ENCODE measurements at regions not wholly inside any gene's neighbourhood (a gene's known extent, or its start where the extent isn't known, plus 50 kb on each side); places are given as distances from the start of the nearest gene placed in this dataset.

GRCh38 chr7:49344556-49344955 lies 420.2 kb downstream of the CDC14C start:
- no peak overlapping the region for H3K4me3 ChIP-seq (IDR thresholded peaks at IDR 0.05; ENCODE audit: insufficient read depth, low read depth, low read length)
- H4K20me1 ChIP-seq (ENCODE audit: insufficient read depth), result no peaks in the 10 kb centered on the region
- no peaks in the 10 kb centered on the region for H3K36me3 ChIP-seq (ENCODE audit: insufficient read depth)
- no peaks in the 10 kb centered on the region for H3K79me2 ChIP-seq (ENCODE audit: insufficient read depth, low read depth)
- no peak overlapping the region for H3K4me2 ChIP-seq
- H3K9ac ChIP-seq, result no peak overlapping the region
- H2AFZ ChIP-seq (ENCODE audit: low read depth), result no peak overlapping the region
- no peaks in the 10 kb centered on the region for H3K27me3 ChIP-seq (ENCODE audit: insufficient read depth, low read depth)
- H3K27ac ChIP-seq, result no peak overlapping the region
- TF ChIP-seq CTCF (conservative IDR thresholded peaks at IDR 0.05; ENCODE audit: low read depth, low read length), result no peak
- H3K4me1 ChIP-seq (ENCODE audit: low read depth, poor library complexity, severe bottlenecking), result no peaks in the 10 kb centered on the region

DNA sequence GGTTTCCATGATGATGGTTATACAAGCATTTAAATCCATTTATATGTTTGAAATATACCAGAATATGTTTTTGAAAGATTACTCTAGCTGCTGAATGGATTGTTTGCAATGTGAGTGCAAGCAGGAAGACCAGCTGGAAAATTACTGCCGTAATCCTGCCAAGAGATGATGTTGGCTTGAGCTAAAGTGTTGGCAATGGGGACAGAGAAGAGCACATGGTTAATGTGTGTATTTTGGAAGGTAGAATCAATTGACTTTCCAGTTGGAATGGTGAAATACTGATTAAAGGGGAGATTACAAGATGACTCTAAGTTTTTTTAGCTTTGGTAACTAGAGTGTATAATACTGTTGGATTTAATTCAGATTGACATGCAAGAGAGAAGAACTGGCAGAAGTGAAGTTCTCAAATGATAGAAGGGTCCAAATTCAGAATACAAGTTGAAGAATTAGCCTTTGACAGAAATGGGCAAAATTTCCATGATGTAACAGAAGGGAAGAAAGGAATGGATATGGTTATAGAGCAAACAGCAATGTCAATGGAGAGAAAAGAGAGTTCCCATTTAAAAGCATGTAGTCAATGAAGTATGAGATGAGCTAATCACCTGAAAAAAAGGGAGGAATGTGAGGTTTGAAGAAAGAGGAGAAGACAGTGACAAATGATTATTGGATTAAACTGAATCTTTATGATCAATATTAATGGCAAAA lies 422.0 kb downstream of the CDC14C start:
- H3K4me1 ChIP-seq (ENCODE audit: low read depth, poor library complexity, severe bottlenecking), result no peaks in the 10 kb centered on the region
- no peak overlapping the region for H2AFZ ChIP-seq (ENCODE audit: low read depth)
- H3K4me2 ChIP-seq, result no peak overlapping the region
- H3K4me3 ChIP-seq (IDR thresholded peaks at IDR 0.05; ENCODE audit: insufficient read depth, low read depth, low read length), result no peak overlapping the region
- H4K20me1 ChIP-seq (ENCODE audit: insufficient read depth), result no peaks in the 10 kb centered on the region
- no peak for TF ChIP-seq CTCF (conservative IDR thresholded peaks at IDR 0.05; ENCODE audit: low read depth, low read length)
- no peaks in the 10 kb centered on the region for H3K79me2 ChIP-seq (ENCODE audit: insufficient read depth, low read depth)
- H3K27me3 ChIP-seq (ENCODE audit: insufficient read depth, low read depth), result no peaks in the 10 kb centered on the region
- H3K27ac ChIP-seq, result no peak overlapping the region
- no peak overlapping the region for H3K9ac ChIP-seq
- no peaks in the 10 kb centered on the region for H3K36me3 ChIP-seq (ENCODE audit: insufficient read depth)

- Histone ChIP-seq H3K27ac (no peak overlapping the region), H3K79me2 (ENCODE audit: insufficient read depth, low read depth) (no peaks in the 10 kb centered on the region)
- TF ChIP-seq CTCF (conservative IDR thresholded peaks at IDR 0.05; ENCODE audit: low read depth, low read length), result no peak
These were observed 406.4 kb upstream of the VWC2 start for GRCh38 chr7:49367072-49367471.

DNA sequence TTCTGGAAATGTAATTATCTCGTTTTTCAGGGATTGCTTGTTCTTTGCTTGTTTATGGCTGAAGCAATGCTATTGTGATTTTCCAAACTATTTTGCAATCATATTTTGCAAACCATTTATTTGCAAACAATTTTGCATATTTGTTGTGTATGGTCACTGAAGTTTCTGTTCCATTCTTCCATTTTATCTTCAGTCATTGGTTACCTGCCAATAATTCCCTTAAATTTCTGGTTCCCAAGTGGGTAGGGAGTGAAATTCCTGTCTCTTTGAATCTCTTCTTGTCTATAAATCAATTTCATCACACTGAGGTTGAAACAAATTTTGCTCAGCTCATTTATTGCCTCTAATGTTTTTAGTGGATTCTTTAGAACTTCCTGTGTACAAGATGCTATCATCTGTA lies 401.7 kb upstream of the VWC2 start:
- peaks cover 14% of the 10 kb centered on the region for H3K4me1 ChIP-seq (ENCODE audit: low read depth, poor library complexity, severe bottlenecking)
- no peak overlapping the region for H3K9ac ChIP-seq
- no peaks in the 10 kb centered on the region for H3K79me2 ChIP-seq (ENCODE audit: insufficient read depth, low read depth)

More at GRCh38 chr7:49367072-49367471, 406.4 kb upstream of the VWC2 start:
- H2AFZ ChIP-seq (ENCODE audit: low read depth), result 0 out of 2 replicates have a peak overlapping the region, but pooled peaks have one; percentile 0
- no peaks in the 10 kb centered on the region for H4K20me1 ChIP-seq (ENCODE audit: insufficient read depth)
- H3K4me1 ChIP-seq (ENCODE audit: low read depth, poor library complexity, severe bottlenecking), result peaks cover 16% of the 10 kb centered on the region
- no peak overlapping the region for H3K9ac ChIP-seq
- no peak overlapping the region for H3K4me3 ChIP-seq (IDR thresholded peaks at IDR 0.05; ENCODE audit: insufficient read depth, low read depth, low read length)
- peak overlapping the region; percentile 21; the same call in 1 of the 2 replicates for H3K4me2 ChIP-seq
- no peaks in the 10 kb centered on the region for H3K27me3 ChIP-seq (ENCODE audit: insufficient read depth, low read depth)
- no peaks in the 10 kb centered on the region for H3K36me3 ChIP-seq (ENCODE audit: insufficient read depth)

More for the DNA sequence above, 401.7 kb upstream of the VWC2 start:
- H3K27me3 ChIP-seq (ENCODE audit: insufficient read depth, low read depth), result no peaks in the 10 kb centered on the region
- H4K20me1 ChIP-seq (ENCODE audit: insufficient read depth), result no peaks in the 10 kb centered on the region
- H2AFZ ChIP-seq (ENCODE audit: low read depth), result no peak overlapping the region
- H3K4me2 ChIP-seq, result no peak overlapping the region
- no peak overlapping the region for H3K4me3 ChIP-seq (IDR thresholded peaks at IDR 0.05; ENCODE audit: insufficient read depth, low read depth, low read length)
- H3K36me3 ChIP-seq (ENCODE audit: insufficient read depth), result no peaks in the 10 kb centered on the region
- no peak overlapping the region for H3K27ac ChIP-seq
- no peak for TF ChIP-seq CTCF (conservative IDR thresholded peaks at IDR 0.05; ENCODE audit: low read depth, low read length)

Measured in KMS-11 (cell line).